H1 (cell line): ENCODE measurements at regions not wholly inside any gene's neighbourhood (a gene's known extent, or its start where the extent isn't known, plus 50 kb on each side); places are given as distances from the start of the nearest gene placed in this dataset.

ENCODE experiments used
- POLR2A ChIP-seq, 2 experiments: IDR thresholded peaks; 1 replicate in 1 of 2; 2 replicates in 1 of 2; pipeline ENCODE4 v1.6.1; 2011; ENCODE audit warnings: low read depth in 2 of 2, low read length in 2 of 2, mild to moderate bottlenecking in 2 of 2; ENCODE audit errors: control extremely low read depth in 1 of 2
- RBBP5 ChIP-seq: IDR thresholded peaks from 2 replicates; pipeline ENCODE4 v1.7.1; 2012; ENCODE audit warnings: low read depth, mild to moderate bottlenecking, inconsistent platforms, low read length, moderate library complexity, borderline replicate concordance
- TF ChIP-seq, protein P1 (sequence below), 3 experiments: IDR thresholded peaks; 1 replicate in 2 of 3; 2 replicates in 1 of 3; pipeline versions ENCODE4 v1.5.1 to v1.6.1; 2011; ENCODE audit warnings: low read length in 3 of 3, mild to moderate bottlenecking in 3 of 3, inconsistent platforms in 2 of 3, low read depth in 1 of 3, moderate library complexity in 1 of 3; ENCODE audit not compliant: insufficient read depth in 1 of 3; ENCODE audit errors: control extremely low read depth in 1 of 3

DNA sequence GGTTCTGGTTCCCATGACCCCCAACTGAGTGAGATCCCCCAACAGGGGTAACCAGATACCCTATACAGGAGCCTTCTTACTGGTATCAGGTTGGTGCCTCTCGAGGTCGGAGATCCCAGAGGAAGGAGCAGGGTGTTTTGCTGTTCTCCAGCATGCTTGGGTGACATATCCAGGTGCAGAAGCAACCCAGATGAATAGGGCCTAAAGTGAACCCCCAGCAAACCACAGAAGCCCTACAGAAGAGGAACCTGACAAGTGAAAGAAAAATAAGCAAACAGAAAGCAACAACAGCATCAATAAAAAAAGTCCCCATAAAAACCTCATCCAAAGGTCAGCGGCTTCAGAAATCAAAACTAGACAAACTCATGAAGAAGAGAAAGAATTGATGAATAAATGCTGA, 633.4 kb upstream of the CXADR start (continued):
- TF ChIP-seq, protein P1, sequence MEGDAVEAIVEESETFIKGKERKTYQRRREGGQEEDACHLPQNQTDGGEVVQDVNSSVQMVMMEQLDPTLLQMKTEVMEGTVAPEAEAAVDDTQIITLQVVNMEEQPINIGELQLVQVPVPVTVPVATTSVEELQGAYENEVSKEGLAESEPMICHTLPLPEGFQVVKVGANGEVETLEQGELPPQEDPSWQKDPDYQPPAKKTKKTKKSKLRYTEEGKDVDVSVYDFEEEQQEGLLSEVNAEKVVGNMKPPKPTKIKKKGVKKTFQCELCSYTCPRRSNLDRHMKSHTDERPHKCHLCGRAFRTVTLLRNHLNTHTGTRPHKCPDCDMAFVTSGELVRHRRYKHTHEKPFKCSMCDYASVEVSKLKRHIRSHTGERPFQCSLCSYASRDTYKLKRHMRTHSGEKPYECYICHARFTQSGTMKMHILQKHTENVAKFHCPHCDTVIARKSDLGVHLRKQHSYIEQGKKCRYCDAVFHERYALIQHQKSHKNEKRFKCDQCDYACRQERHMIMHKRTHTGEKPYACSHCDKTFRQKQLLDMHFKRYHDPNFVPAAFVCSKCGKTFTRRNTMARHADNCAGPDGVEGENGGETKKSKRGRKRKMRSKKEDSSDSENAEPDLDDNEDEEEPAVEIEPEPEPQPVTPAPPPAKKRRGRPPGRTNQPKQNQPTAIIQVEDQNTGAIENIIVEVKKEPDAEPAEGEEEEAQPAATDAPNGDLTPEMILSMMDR (IDR thresholded peaks at IDR 0.05; ENCODE audit: control extremely low read depth in 1 of 3, insufficient read depth in 1 of 3, low read depth in 1 of 3, low read length in 3 of 3) = no peak
- no peak for TF ChIP-seq POLR2A (IDR thresholded peaks at IDR 0.05; ENCODE audit: control extremely low read depth in 1 of 2, low read depth in 2 of 2, low read length in 2 of 2)
- TF ChIP-seq RBBP5 = no peak
